Glomerular endothelial cell (primary cell): ENCODE measurements at regions not wholly inside any gene's neighbourhood (a gene's known extent, or its start where the extent isn't known, plus 50 kb on each side); places are given as distances from the start of the nearest gene placed in this dataset.

Experiments
- DNase-seq: peaks from one replicate; pipeline ENCODE4 v3.0.0-alpha.2; 2011; ENCODE audit warnings: low read depth, low spot score; ENCODE audit errors: extremely low read depth

DNA sequence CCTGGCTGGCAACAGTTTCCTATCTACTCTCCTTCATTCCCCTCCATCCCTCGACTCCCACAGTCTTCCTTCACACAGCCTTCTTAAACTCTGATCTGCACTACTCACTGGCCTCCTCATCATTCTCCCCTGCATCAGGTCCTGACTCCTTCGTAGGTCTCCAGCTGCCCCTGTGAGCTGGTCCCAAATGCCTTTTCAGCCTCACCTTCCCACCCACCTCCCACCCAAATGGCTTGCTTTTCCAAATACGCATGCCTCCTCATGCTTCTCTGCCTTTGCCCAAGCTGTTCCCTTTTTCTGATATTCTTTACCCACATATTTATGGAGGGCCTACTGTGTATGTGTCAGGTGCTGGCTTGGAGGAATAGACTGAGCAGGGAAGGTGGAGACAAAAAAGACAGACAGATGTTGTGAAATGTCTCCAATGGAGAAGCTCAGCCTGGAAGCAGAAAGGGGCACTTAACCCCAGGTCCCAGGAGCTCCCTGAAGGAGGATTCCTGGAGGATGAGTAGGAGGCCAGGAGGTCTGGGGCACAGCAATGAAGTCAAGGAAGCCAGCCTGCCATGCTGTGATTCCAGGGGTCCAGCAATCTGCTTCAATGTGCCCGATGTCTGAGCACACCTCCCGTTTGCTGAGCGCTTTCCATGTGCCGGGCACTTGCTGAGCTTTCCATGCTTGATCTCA, 252.2 kb downstream of the SHQ1 start:
- DNase-seq, result no peak

DNA sequence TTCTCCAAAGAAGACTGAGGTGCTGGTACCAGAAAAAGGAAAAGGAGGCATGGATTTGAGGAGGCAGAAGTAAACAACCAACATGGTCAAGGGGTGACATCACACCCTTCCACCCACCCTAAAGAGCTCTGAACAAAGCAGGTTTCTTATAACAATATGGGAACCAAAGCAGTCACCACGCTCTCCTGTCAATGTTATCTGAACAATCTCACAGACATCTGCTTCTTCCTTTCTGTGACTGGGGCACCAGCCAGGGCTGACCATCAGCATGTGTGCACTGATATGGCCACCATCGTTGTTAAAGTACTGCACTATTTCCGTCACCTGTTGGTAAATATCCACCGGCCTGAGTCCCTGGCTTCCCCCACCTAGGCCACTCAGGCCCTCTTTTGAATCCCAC, 252.9 kb downstream of the SHQ1 start:
- DNase-seq, result no peak

DNA sequence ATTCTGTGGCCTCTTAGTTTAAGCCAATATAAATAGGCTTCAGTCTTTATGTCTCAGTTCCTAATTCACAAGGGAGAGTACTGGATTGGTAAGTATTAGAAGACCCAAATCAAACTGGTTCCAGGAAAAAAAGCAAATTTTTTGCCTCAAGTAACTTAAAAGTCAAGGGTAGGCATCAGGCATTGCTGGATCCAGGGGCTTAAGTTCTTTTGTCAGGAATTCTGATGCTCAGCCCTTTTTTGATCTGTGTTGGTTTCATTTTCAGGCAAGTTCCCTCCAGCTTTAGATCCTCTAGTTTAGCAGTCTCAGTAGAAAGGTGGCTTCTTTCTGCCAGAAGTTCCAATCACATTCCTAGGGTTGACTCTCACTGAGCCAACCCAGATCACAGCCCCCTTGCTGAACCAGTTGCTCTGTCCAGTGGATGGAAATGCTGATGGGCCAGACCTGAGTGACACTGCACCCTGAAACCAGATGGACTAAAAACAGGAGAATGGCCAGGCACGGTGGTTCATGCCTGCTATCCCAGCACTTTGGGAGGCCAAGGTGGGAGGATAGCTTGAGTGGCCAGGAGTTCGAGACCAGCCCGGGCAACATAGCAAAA, 253.5 kb downstream of the SHQ1 start:
- DNase-seq, result no peak

DNA sequence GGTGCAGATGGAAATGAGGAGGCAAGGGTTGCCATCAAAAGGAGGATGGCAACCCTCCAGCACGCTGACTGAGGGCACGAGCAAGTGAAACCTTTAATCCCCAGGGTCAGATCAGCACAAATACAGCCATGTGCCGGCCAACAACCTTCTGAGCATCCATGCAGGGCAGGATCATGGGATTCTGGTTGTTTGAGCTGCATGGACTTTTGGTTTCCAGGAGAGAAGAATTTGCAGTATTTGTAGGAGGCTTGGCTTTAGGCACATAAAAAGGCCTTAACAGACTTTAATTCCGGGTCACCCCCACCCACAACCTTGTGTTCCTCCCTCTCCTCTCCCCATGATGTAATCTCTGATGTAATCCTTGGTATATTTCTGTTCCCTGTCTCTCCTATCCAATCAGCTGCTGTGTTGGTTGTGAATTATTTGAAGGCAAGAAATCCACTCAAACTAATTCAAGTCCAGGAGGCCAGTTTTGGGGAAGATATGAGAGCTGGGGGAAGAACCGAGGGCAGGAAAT, 254.3 kb downstream of the SHQ1 start:
- DNase-seq, result no peak

DNA sequence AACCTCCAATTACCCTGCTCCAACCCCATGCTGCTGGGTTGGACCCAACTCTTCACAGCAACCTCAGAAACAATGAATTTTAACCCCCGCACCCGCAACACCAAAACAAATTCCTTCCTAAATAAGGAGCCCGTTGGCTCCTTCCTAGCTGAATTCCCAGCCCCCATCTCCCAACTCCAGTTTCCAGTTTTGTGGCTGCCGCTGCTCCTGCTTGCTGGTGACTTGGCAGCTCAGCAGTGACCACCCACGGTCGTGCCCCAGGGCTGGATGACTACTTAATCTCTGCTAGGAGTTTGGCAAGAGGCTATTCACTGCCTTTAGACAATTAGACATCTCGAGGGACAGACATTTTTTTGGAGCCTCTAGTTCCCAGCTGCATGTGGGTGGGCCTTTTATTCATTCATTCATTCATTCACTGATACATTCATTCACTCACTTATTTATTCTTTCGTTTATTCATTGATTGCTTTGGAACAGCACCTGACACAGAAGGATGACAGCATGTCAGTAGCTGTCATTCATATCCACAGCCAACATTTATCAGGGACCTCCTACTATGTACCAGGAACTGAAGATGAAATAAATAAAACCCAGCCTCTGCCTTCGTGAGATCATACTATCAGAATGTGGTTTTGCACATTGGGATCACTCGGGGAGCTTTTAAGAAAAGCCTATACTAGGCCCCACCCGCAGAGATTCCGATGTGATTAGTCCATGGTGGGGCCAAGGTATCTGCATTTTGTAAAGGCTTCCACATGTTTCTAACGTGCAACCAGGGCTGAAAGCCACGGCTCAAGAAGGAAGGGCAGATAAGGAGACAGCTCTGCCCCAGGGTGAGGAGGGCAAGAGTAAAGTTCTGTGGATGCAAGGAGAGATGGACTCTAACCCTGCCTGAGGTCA, 256.5 kb downstream of the SHQ1 start:
- DNase-seq, result no peak

DNA sequence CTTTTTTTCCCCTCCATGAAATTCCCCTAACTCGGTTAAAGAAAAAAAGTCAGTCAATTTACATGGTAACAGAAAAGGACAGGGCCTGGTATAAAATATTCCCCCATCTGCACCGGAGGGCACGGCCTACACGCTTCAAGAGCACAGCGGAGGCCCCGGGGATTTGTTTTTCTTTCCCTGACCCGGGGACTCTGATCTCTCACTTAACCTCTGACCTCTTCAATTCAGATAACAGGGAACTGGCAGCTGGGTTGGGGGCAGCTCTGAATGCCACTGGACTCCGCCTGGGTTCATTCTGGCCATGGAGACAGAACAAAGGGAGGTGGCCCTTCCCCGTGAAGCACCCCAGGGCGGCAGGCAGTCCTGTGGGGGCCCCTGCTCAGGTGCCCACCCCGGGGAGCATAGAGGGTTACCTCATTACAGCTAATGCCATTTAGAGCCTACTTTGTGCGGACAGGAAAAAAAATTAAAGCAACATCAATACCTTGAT, 257.5 kb downstream of the SHQ1 start:
- no peak for DNase-seq

DNA sequence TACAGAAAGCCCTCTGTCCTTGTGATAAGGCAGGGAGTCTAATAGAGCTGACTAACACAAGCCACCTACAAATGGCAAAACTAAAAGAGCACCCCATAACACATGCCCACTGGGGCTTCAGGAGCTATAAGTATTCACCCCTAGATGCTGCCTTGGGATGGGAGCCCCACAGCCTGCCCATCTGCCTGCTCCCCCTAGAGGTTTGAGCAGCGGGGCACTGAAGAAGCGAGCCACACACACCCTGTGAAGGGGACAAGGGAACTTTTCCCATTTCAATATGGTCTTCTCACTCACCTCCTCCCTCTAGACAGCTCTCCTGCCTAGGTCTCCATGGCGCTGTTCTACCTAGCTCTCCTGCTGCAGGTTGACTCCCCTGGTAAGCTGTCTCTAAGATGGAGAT, 261.0 kb downstream of the SHQ1 start:
- DNase-seq, result no peak

DNA sequence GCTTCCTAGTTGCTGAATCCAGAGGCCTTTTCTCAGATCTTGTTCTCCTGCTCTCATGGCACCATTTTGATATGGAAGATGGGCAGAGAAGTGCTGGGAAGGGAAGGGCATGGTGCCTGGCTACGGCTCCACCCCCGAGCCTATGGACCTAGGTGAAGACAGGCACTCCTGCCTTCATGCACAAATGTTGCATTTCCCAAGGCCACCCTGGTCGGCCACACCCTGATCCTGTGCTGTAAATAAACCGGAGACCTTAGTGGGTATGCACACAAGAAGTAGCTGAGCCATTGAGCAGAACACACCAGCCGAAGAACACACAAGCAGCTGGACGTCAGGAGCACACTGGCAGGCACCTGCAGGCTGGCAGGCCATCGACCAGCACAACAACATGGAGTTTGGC, 261.6 kb downstream of the SHQ1 start:
- DNase-seq, result no peak

DNA sequence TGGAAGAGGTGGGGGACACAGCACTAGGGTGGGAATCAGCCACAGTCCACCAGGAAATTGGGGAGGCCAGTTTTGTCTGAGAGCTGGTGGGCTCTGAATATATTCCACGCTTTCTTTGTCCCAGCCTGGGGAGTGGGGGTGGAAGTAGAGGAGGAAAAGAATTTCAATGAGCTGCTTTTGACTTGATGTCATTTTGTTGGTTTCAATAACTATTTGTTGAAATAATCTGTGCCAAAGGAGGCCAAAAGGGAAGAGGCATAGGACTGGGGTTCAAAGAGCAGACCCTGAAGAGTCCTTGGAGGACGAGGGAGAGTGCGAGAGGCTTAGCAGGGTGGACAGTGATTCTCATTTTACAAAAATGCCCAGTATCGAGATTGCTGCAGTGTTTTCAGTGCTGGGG, 262.3 kb downstream of the SHQ1 start:
- DNase-seq, result no peak

DNA sequence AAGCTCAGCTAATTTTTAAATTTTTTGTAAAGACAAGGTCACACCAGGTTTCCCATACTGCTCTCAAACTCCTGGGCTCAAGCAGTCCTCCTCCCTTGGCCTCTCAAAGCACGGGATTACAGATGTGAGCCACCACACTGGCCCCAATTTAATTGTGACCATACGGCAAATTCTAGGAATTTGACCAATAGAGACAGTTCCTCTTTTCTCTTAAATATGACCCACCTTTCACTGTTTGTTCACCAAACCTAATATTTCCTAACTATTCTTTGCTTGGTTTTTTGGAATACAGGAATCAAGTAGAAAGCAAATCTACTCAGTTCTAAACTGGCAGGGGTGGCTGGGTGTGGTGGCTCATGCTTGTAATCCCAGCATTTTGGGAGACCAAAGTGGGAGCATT, 264.0 kb downstream of the SHQ1 start:
- DNase-seq, result no peak

DNA sequence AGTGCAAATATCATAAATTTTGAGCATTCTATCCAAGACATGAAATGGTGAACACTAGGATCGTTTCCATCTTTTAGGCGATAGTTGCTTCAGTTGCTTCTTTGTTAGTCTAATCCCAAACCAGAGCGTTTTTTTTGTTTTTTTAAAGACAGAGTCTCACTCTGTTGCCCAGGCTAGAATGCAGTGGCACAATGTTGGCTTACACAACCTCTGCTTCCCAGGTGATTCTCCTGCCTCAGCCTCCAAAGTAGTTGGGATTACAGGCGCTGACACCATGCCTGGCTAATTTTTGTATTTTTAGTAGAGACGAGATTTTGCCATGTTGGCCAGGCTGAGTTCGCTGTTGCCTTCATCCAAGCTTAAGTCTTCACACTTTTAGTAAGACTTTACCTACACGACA, 265.3 kb downstream of the SHQ1 start:
- DNase-seq, result no peak

DNA sequence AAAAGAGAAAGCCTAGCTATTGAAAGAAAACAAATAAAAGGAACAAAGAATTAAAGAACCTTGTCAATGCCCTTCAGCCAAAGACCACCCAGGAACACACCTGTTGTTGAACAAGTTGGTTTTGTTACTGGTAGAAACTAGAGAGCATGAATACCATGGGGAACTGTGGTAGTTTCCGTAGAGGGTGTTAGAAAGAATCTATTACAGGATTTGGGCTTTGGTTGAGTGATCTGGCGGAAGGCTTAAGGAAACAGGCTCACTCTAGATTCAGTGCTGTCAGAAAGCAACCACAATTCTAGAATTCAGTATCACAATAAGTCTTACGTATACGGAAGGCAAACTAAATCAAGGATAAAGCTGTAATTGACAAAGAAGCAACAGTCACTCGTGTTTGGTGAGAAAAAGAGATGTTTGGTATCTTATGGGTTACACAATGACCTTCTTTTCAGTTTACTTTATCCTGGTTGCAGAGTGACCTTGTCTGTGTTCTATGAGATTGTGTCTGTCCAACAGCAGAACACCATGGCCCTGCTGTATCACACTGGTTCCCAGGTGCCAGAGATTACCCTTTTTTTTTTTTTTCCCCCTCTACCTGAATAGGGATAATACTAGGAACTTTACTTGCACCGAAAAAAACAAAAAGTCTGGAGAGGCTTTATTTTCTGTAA, 265.9 kb downstream of the SHQ1 start:
- no peak for DNase-seq

DNA sequence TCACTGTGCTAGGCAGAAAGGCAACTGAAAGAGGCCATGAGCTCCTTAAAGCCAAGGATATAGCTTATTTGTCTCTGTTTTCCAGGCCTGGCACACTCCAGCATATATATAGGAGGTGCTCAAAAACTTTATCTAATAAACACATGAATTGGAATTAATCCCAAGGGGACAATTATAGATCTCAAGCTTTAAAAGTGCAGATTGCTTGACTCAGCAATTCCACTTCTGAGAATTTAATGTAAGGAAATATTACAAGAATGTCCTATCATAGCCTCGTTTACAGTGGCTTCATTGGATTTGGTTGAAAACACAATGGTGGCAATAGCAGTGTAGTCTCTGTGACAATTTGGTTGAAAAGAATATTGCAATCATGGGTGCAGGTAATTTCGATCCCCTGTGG, 267.3 kb downstream of the SHQ1 start:
- DNase-seq, result no peak

DNA sequence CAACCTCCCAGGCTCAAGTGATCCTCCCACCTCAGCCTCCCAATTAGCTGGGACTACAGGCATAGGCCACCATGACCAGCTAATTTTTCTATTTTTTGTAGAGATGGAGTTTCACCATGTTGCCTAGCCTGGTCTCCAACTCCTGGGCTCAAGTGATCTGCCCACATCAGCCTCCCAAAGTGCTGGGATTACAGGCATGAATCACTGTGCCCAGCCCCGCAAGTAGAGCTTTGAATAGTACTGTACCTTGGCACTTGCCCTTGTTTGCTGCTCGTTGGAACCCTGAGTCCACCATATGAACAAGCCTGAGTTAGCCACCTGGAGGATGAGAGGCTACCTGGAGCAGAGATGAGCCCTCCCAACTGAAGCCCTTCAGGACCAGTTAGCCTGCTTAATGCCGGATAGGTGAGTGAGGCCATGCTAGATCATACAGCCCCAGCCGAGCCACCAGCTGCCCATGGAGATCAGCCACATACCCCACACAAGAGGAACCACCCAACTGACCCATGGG, 267.9 kb downstream of the SHQ1 start:
- DNase-seq, result no peak

DNA sequence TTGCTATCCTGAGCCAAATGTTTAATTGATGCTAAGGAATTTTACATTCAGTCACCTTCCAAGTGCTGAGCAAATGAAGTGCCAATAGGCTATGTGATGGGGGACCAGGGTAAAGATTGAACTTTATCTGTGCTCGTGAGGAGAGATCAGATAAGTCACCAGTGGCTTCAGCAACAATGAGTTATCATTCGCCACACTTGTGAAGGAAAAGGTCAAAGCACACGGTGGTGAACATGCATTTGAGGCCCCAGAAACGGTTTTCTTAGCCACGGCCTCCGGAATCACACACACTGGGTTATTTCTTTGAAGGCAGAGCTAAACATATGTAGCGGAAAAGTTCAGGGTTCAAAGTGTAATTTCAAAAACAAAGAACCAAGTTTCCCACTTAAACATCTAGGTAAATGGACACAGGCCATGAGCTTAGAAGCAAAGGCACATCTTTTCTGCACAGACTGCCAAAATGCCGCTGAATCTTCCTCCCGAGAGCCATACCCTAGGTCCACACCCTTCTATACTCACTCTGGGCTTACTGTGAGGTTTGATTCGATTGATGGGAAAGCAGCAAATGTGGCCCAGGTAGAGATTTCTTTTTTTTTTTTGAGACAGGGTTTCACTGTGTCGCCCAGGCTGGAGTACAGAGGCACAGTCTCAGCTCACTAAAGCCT, 268.5 kb downstream of the SHQ1 start:
- no peak for DNase-seq

DNA sequence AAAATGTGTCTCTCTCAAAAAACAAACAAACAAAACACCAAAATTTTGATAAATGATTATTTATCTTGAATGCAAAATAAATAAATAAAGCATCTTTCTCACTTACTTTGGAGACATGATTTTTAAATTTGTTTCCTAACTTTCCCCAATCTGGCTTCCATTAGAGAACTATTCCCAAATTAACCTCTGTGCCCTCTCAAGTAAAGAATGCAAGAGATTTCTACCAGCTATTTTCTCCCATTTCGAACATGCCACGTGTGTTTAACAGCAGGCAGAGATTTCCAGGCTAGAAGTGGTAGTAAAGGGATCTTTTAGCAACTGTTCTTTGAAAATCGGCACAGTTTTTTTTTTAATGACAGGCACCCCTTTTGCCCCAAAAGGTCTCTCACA, 269.1 kb downstream of the SHQ1 start:
- DNase-seq, result no peak

DNA sequence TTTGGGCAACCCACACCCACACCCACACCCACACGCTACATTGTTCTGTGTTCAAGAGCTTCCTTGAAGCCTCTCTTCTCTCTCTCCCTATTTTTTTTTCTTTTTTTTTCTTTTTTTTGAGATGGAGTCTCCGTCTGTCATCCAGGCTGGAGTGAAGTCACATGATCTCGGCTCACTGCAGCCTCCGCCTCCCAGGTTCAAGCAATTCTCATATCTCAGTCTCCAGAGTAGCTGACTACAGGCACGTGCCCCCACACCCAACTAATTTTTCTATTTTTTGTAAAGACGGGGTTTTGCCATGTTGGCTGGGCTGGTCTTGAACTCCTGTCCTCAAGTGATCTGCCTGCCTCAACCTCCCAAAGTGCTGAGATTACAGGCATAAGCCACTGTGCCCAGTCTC, 271.1 kb downstream of the SHQ1 start:
- DNase-seq, result no peak

DNA sequence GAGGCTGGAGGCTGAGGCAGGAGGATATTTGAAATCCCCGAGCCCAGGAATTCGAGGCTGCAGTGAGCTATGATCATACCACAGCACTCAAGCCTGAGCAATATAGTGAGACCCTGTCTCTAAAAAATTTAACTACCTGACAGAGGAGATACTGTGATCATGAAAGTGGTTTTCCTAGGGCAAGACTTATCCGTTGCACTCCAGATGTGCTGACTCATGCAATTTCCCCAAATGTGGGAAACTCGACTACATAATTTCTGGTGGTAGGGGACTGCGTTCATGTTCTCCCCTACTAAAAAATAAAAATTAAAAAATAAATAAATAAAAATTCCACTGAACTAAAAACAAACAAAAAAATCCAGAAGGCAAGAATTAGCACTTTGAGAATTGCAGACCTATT, 271.7 kb downstream of the SHQ1 start:
- no peak for DNase-seq

DNA sequence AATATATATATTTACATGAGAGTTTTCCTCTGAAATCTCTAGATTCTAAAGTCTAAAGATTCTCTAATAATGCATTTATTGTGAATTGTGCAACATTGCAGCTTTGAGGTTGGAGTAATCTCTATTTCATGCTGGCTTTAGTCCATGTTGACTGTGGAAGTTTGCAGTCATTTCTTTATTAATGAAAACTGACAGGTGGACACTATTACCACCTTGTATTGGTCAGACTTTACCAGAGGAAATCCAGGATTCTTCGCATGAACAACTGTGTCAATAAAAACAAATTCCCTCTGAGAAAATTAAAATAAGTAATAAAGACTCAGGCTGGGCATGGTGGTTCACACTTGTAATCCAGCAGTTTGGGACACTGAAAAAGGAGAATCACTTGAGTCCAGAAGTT, 274.1 kb downstream of the SHQ1 start:
- DNase-seq, result no peak

DNA sequence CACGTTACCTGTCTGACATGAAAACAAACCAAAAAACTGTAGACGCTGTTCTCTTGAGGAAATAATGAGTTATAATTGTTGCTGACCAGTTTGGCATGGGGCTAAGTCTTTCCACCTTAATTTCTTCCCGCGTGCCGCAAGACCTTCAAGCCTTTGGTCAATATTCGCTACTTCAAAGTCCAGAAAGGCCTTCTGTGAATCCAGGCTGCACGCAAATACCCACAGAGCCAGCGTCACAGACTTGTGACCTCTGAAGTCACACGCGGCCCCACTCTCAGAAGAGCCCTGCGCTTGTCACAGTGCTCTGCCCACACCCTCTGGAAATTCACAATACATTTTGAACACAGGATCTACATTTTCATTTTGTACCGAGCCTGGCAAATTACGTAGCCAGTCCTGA, 275.2 kb downstream of the SHQ1 start:
- no peak for DNase-seq
